ENCODE measurements at regions not wholly inside any gene's neighbourhood (a gene's known extent, or its start where the extent isn't known, plus 50 kb on each side); places are given as distances from the start of the nearest gene placed in this dataset.
"Not testable (repeated sequence)": the region's sequence is repeated elsewhere in the genome, so short reads cannot be mapped to it uniquely, and the experiment has no call there.

DNA sequence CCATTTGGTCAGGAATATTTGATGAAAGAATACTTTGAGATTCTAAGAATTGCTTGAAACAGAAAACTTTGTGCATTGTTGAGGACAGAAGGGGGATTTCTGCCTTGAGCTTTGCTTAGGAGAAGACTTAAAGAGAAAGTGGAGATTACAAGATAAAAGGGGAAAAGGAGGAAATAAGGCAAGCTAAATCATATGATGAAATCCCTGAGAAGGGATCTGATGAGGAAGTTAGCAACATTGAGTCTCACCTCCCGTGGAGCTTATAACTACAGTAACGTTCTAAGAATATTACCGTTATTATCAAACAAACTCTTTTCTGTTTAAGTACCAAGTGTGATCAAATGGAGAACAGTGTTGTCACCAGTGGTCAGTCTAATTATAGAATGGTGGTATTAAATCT lies 414.7 kb upstream of the NAALADL2 start:
- DNase-seq (ENCODE audit: low read depth in 3 of 3, low spot score in 1 of 3): no peak

DNA sequence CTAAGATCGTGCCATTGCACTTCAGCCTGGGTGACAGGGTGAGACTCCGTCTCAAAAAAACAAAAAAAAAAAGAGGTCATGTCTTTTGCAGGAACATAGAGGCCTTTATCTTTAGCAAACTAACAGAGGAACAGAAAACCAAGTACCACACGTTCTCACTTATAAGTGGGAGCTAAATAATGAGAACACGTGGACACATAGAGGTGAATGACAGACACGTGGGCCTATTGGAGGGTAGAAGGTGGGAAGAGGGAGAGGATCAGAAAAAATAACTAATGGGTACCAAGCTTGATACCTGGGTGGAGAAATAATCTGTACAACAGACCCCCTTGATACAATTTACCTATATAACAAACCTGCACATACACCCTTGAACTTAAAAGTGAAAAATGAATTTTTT lies 401.4 kb upstream of the NAALADL2 start:
- no peak for DNase-seq (ENCODE audit: low read depth in 3 of 3, low spot score in 1 of 3)

DNA sequence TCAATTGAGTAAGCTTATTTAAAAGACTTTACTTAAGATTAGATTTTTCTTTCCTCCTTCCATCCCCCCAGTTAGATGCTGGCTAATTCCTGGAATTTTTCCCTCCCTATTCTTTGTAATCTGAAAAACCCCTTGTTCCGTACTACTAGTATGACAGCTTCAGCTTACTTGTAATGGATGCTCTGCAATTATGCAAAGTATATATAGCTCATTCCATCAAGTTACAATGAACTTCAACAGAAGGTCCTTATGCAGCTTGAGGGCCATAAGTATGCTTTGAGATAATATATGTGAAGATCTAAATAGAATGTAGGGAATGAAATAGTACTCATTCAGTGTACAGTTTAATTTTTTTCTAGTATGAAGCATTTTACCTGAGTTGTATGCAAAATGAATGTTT lies 398.3 kb upstream of the NAALADL2 start:
- DNase-seq (ENCODE audit: low read depth in 3 of 3, low spot score in 1 of 3): no peak

DNA sequence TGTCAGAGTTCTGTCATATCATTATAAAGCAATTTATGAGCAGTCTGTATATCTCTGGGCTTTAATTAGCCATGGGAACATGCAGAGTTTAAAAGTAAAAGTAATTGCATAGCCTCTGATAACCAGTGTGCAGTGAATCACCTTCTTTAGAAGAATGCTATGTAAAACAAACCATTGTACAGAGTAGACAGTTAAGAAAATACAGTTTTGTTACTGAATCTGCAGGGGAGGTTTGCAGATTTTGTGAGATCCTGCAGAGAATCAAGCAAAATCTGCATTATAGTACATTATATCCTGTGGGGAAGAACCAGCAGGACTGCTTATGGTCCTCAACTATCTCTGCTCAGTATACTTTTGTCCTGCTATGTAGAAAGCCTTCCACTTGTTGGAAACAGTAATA lies 396.2 kb upstream of the NAALADL2 start:
- DNase-seq (ENCODE audit: low read depth in 3 of 3, low spot score in 1 of 3): no peak

DNA sequence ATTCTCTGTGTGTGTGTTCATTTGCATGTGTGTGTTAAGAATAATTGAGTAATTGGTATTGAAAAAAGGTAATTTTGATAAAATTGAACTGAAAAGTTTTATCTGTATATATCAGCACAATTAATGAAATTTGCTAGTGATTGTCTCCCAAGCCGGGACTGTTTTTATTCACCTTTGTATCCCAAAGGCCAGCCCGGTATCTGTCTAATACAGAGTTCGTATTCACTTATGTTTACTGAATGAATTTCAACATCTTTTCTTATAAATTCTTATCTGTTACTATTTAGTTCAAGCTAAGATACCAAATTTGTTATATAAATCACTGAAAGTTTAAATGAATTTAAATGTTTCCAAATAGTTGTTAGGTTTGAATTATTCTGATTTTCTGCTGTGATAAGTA lies 394.0 kb upstream of the NAALADL2 start:
- no peak for DNase-seq (ENCODE audit: low read depth in 3 of 3, low spot score in 1 of 3)

DNA sequence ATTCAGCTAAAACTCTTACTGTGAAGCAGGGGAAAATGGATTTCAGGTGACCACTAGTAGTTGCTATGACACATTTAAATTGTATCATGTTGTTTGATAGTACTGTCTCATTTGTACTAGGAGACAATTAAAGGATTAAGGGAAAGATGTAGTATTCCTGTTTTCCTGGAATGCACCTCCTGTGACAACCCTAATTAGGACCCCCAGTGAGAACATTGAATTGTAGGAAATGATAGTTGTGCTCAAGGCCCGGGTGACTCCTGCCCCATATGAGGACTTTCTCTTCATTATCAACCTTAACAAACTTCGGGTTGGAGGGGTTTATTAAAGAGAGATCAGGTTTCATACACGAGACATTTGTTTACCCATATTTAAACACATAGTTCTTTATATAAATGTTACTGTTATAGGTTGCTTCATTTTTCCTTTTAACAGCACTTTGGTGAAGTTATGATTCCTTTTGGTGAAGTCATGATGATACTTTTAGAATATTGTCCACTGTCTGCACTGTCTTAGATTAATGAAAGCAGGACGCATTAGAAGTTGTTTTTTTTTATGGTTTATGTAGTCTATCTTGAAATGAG lies 392.6 kb upstream of the NAALADL2 start:
- DNase-seq (ENCODE audit: low read depth in 3 of 3, low spot score in 1 of 3): no peak

DNA sequence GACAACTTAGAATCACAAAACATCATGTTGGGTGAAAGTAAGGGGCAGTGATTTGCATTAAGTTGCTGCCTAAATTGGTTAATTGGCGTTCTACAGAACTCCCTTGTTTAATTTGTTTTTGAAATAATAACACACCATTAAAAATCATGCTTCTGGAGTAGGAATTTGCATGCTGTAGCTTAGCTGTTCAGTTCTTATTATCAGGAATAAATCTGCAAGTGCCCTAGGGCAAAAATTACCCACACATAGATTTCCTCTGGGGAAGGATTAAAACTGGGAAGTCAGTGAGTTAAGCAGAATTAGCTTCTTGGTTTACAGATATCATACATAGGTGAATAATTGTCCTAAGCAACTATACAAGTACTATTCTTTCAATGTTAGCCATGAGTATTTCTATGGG lies 381.6 kb upstream of the NAALADL2 start:
- DNase-seq (ENCODE audit: low read depth in 3 of 3, low spot score in 1 of 3): no peak

DNA sequence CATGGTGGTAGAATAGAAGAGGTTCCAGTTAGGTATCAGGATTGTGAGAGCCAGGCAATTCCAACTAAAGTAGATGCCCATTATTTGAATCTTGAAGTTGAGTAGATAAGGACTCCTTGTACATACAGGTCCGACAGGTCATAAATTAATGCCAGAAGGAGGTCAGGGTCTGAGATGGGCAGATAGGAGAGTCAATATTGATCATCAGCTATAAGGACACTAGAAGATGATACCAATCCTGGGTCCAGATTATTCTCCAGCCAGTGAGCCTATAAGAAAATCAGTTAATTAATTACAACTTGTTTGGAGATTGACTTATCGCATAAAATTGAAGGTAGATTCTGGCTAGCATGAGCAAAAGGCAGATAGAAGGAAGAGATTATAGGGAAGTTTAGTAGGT lies 378.4 kb upstream of the NAALADL2 start:
- no peak for DNase-seq (ENCODE audit: low read depth in 3 of 3, low spot score in 1 of 3)

DNA sequence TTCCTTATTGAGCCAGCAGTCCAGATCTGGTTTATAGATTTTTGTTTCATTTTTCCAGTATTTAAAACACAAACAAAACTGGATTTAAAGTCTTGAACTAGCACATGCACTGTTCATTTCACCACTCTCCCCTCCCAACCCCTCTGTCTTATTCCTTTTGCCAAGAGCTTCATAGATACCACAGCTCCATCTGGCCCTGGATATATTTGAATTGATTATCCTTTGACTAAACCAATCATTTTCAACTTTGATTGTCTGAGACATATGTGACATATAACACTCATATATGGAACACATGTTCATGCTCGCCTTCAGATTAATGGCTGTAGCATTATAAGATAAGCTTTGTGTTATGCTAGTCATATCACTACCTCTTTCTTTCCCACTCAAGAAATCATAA lies 376.6 kb upstream of the NAALADL2 start:
- no peak for DNase-seq (ENCODE audit: low read depth in 3 of 3, low spot score in 1 of 3)

DNA sequence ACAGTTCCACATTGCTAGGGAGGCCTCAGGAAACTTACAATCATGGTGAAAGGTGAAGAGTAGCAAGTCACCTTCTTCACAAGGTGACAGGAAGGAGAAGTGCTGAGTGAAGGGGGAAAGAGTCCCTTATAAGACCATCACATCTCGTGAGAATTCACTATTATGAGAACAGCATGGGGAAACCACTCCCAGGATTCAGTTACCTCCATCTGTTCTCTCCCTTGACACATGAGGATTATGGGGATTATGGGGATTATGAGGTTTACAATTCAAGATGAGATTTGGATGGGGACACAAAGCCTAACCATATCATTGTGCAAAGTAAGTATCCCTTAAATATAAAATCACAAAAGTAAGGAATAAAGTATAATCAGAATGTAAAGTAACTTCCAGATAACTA lies 375.9 kb upstream of the NAALADL2 start:
- no peak for DNase-seq (ENCODE audit: low read depth in 3 of 3, low spot score in 1 of 3)

DNA sequence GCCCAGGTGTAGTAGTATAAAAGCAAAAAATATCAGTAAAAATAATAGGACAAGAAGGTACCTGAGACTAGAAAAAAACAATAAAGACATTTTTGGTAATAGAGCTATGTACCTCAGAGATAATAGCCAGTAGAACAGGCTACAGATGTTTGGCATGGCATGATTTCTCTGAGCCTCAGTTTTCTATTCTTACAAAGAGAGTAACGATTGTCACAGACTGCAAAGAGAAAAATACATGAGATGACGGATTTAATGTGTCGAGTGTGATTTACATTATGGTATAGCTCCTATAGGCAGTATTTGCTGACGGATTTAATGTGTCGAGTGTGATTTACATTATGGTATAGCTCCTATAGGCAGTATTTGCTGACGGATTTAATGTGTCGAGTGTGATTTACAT lies 375.3 kb upstream of the NAALADL2 start:
- DNase-seq (ENCODE audit: low read depth in 3 of 3, low spot score in 1 of 3): not testable (repeated sequence)

DNA sequence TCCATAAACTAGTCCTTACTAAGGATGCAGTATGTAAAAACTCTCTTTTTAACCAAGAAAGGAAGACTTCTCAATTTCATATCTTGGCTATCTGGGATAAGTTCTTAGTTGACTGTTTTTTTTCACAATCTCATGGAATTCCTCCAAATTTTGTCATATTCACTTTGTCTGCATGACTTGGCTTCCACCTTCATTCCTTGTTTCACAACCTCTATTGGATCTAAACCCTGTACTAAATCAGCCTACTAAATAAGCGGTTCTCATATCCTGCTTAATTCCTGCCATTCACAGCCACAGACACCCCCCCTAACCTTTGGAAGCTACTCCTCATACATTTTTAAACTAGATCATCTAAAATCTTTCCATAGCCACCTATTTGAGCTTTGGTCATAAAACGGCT lies 370.6 kb upstream of the NAALADL2 start:
- DNase-seq (ENCODE audit: low read depth in 3 of 3, low spot score in 1 of 3): no peak

DNA sequence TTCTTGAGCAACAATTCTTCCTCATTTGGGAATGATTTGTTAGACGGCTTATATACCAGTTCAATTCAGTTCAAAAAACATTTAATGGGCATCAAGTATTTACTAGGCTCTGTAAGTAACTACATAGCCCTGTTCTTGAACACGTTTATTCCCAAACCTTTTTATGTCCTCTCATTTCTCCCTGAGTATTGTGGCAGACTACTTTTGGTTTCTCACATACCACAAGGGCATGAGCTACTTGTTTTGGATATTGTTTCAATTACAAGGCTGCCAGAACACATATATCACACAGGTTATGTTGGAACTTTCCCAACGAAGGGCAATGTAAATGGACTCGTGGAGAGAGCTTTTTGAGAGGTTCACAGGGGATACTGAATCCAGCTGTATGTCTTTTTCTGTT lies 363.8 kb upstream of the NAALADL2 start:
- DNase-seq (ENCODE audit: low read depth in 3 of 3, low spot score in 1 of 3): no peak

DNA sequence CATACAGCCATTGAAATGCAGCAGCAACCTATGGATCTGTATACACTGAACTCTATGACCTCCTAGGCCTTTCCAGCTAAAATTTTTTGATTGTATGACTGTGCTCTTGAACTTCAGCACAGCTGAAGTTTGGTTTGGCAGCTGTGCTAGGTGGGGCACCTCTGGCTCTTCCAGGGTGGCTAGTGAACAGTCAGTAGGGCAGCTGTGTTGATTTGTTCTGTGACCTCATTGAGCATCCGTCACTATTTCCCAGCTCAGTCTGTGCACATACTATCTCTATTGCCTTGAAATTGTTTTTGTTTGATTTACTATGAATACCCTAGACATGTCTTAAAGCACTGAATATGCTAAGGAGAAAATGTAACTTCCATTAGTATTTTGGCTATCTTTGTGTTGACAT lies 363.2 kb upstream of the NAALADL2 start:
- DNase-seq (ENCODE audit: low read depth in 3 of 3, low spot score in 1 of 3): no peak

DNA sequence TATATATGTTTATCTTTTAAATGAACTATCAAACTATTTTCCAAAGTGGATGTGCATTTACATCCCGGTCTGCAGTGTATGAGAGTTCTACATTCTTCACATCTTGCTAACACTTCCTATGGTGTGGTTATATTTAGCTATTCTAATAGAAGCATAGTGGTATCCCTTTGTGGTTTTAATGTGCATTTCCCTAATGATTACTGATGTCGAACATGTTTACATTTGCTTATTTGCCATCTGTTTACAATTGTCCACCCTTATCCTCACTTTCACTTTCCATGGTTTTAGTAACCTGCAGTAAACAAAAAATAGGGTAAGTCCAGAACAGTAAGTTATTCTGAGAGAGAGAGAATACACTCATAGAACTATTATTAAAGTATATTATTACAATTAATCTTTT lies 360.5 kb upstream of the NAALADL2 start:
- DNase-seq (ENCODE audit: low read depth in 3 of 3, low spot score in 1 of 3): no peak

DNA sequence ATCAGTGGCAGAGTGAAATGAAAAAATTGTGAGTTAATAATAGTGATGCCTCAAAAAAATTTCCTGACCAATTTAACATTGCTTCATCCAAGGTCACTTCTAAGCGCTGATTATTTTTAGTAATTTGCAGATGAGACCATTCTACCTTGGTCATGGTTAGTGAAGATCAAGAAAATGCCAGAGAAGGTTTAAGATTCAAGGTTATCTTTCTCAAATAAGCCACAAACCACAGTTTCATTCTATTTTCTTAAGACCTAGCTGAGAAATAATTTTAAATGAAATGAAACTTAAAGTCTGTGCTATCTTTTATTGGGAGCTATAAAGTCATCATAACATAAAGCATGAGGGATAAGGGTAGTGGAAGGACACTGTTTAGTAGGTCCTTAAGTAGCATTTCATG lies 353.9 kb upstream of the NAALADL2 start:
- no peak for DNase-seq (ENCODE audit: low read depth in 3 of 3, low spot score in 1 of 3)

DNA sequence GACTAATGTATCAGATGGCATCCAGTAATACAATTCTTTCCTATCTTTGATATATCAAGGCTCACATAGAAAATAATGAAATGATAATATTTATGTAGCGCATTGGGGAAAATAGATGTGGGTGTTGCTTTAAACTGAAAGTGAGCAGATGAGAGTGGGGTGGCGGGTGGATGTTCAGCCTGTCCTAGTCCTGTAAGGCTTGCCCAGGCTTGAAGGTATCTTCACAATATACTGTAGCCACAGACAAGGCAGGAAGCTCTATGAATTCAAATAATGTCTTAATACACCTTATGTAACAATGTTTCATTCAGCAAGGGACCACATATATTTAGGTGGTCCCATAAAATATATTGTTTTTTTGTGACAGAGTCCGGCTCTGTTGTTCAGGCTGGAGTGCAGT lies 334.9 kb upstream of the NAALADL2 start:
- DNase-seq (ENCODE audit: low read depth in 3 of 3, low spot score in 1 of 3): no peak

DNA sequence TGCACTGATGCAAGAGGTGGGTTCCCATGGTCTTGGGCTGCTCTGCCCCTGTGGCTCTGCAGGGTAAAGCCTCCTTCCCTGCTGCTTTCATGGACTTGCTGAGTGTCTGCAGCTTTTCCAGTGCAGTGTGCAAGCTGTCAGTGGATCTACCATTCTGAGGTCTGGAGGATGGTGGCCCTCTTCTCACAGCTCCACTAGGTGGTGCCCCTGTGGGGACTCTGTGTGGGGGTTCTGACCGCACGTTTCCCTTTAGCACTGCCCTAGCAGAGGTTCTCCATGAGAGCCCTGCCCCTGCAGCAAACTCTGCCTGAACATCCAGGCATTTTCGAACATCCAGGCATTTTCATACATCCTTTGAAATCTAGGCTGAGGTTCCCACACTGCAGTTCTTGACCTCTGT lies 329.8 kb upstream of the NAALADL2 start:
- no peak for DNase-seq (ENCODE audit: low read depth in 3 of 3, low spot score in 1 of 3)

DNA sequence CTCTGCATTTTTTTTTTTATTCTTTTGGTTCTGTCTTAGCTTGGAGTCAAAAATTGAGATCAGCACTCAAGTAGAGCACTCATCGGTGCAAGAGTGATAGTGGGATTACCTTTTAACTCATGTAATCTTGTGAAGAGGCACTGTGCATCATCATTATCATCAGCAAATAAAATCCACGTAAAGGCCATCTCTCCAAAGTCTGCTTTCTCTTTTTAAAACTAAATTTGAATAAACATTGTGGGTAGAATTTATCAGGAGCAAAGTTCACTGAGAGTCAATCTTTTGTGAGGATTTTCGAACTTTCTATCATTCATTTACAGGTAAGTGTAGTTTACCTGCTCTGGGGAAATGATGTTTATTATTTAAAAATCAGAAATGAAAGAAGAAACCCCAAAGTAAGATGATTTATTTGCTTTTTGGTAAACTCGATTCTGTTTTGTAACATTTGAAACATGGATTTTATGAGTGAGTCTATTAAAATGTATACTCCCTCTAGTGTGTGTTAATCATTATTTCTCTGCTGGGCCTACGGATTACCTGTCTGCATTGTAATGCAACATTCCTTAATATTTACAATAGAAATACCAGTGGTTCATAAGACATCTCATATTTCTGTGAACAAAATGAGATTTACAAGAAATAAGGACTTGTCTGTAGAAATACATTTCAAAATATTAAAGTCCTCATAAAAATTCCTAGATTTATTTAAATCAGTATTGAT lies 327.7 kb upstream of the NAALADL2 start:
- DNase-seq (ENCODE audit: low read depth in 3 of 3, low spot score in 1 of 3): no peak

DNA sequence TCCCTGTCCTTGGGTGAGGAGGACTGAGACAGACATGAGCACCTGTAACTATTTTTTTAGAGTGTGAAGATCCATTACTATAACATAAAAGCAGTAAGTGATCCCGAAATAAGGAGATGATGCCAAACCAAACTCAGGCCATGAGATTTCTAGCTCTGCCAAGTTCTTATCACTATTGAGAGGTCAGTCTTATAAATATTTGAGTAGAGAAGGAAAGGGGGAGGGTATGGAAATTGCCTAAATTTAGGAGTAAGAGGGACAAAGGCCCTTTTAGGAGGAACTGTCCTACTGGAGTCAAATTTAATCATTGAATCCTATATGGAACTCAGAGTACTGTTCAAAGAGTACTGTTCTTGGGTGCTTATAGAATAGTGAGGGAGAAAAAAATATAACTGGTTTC lies 326.9 kb upstream of the NAALADL2 start:
- no peak for DNase-seq (ENCODE audit: low read depth in 3 of 3, low spot score in 1 of 3)

DNA sequence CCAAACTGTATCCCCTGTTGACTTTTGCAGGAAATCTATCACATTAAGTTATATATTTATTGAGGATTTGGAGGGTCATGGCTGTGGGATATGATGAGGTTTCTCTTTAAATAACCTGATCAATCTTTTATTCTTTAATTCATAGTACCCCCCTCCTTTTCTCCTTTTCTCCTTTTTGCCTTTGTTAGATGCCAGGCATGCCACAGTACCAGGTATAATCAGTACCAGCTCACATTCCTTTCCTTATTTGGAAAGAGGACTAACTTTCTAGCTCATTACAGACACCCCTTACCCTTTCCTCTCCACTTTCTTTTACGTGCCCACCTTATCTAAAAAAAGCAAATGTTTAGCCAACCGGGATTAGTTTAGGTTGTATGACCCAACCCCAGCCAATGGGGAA lies 326.4 kb upstream of the NAALADL2 start:
- no peak for DNase-seq (ENCODE audit: low read depth in 3 of 3, low spot score in 1 of 3)

DNA sequence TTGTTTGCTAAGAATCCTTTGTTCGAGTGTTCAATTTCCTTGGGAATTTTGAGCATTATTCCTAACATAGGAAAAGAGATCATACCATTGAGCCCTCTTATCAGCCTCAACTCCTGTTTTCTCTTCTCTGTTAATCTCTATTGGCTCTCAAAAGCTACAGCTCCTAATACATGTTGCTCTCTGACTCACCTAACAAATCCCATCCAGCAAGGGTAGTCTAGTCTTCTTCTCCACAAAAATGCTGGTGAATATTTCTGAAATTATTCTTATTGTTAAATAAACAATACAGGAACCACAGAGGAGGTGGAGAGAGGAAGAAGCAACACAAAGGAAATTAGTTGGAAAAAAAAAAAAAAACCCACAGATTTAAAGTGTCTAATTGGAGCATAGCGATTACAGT lies 325.8 kb upstream of the NAALADL2 start:
- DNase-seq (ENCODE audit: low read depth in 3 of 3, low spot score in 1 of 3): no peak

DNA sequence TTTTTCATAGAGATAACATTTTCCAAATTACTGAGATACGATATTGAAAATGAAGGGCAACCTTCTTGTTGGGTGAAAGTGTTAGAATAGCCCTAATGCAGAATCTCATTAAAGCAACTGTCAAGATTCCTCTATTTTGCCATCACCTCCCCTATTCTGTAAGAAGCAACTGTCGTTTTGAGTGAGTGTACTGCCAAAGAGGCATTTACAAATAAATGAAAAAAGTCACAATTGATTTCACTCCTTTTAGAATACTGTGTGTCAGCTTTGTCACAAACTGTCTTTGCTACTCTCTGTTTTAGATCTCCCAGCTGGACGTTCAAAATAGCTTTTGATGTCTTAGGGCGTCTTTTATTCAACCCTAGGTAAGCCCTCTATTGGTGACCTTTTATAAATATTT lies 322.8 kb upstream of the NAALADL2 start:
- no peak for DNase-seq (ENCODE audit: low read depth in 3 of 3, low spot score in 1 of 3)

All from stimulated activated CD4-positive, alpha-beta T cell treated with anti-CD3 and anti-CD28 coated beads, TNF-alpha, amount 100 ng/mL, for 1 hour (primary cell).